K562 (cell line): ENCODE measurements at regions not wholly inside any gene's neighbourhood (a gene's known extent, or its start where the extent isn't known, plus 50 kb on each side); places are given as distances from the start of the nearest gene placed in this dataset.
A peak's percentile ranks its signal among the peaks of the same experiment; 100 is the strongest.

Source experiments
- ATAC-seq: fragments of 200-7000 bp; cut with Tn5 transposase; 3 replicates; pipeline ENCODE4 v1.9.1; 2020; ENCODE audit warnings: moderate library complexity
- BruUV-seq: library from RNA; stranded (reverse); fragments of 400-500 nt; replicated peaks from 2 replicates; lab custom pipeline; 2021; lab: Mats Ljungman, UMichigan
- CTCF ChIA-PET: fragments of 300-600 bp; formaldehyde crosslinking; extraction: SDS; loops from one replicate; lab custom pipeline; 2021; ENCODE audit warnings: low intra/inter-chr PET ratio; lab: Yijun Ruan, JAX
- POLR2A ChIA-PET: fragments of 300-600, 350-650 bp; sonication (Branson Sonifier 250); formaldehyde crosslinking; extraction: SDS; loops from one replicate; lab custom pipeline; 2021; ENCODE audit warnings: antibody characterized with exemption, inconsistent platforms; lab: Yijun Ruan, JAX
- DNase-seq, 4 experiments: peaks; one replicate each; pipeline versions ENCODE4 v3.0.0 to v3.0.0-alpha.2; 2011 to 2018; ENCODE audit warnings: low spot score in 3 of 4, mixed read lengths in 3 of 4; ENCODE audit errors: extremely low read depth in 1 of 4
- FAIRE-seq: peaks from 2 replicates; lab custom pipeline; 2011; peaks lifted over from hg19 to GRCh38; lab: Jason Lieb, UNC
- H2AFZ ChIP-seq: 2 replicates; pipeline ENCODE4 v1.6.0; 2011; ENCODE audit warnings: low read depth, low read length, control low read depth, inconsistent platforms
- H3K27ac ChIP-seq: fragments of 200-600 bp; 3 replicates; pipeline ENCODE4 v1.8.0; 2011; ENCODE audit warnings: low read depth, mild to moderate bottlenecking, control low read depth, inconsistent platforms, low read length, moderate library complexity, mixed read lengths; ENCODE audit errors: extremely low read depth
- H3K27me3 ChIP-seq, 2 experiments: fragments of 300-600 bp in 1 of 2; 2 replicates in 1 of 2; 3 replicates in 1 of 2; pipeline versions ENCODE4 v1.6.0 to v1.8.0; 2011; ENCODE audit warnings: inconsistent platforms in 2 of 2, low read length in 2 of 2, mild to moderate bottlenecking in 1 of 2, mixed read lengths in 1 of 2, moderate library complexity in 1 of 2; ENCODE audit not compliant: control insufficient read depth in 2 of 2, insufficient read depth in 2 of 2
- H3K36me3 ChIP-seq: fragments of 300-600 bp; 3 replicates; pipeline ENCODE4 v1.8.0; 2011; ENCODE audit warnings: mild to moderate bottlenecking, low read length, inconsistent platforms; ENCODE audit not compliant: control insufficient read depth, insufficient read depth
- H3K4me1 ChIP-seq, 2 experiments: fragments of 200-600 bp in 1 of 2; replicated peaks in 1 of 2; 2 replicates in 1 of 2; 3 replicates in 1 of 2; pipeline versions ENCODE4 v1.5.1 to v1.8.0; 2011; ENCODE audit warnings: inconsistent platforms in 2 of 2, low read length in 2 of 2, mild to moderate bottlenecking in 1 of 2, mixed read lengths in 1 of 2, moderate library complexity in 1 of 2; ENCODE audit not compliant: control insufficient read depth in 2 of 2, insufficient read depth in 2 of 2
- H3K4me2 ChIP-seq: 2 replicates; pipeline ENCODE4 v1.6.1; 2011; ENCODE audit warnings: low read length, control low read depth, inconsistent platforms, mixed read lengths; ENCODE audit not compliant: insufficient read depth
- H3K4me3 ChIP-seq: fragments of 200-600 bp; sonication (generic), shearing (Covaris generic); 2 replicates; pipeline ENCODE4 v1.5.1; 2016; ENCODE audit warnings: control low read depth, inconsistent platforms
- H3K79me2 ChIP-seq: fragments of 200-600 bp; 3 replicates; pipeline ENCODE4 v1.8.0; 2011; ENCODE audit warnings: low read length, inconsistent platforms; ENCODE audit not compliant: control insufficient read depth, insufficient read depth
- H3K9ac ChIP-seq, 2 experiments: 2 replicates each; pipeline versions ENCODE4 v1.6.0 to v1.6.1; 2011; ENCODE audit warnings: low read depth in 2 of 2, low read length in 2 of 2, control low read depth in 1 of 2, inconsistent platforms in 1 of 2, mild to moderate bottlenecking in 1 of 2, mixed read lengths in 1 of 2; ENCODE audit not compliant: insufficient read depth in 1 of 2
- H3K9me1 ChIP-seq: one replicate; pipeline ENCODE4 v1.6.0; 2011; ENCODE audit warnings: inconsistent platforms, mild to moderate bottlenecking, low read length, moderate library complexity; ENCODE audit not compliant: control insufficient read depth, insufficient read depth
- H3K9me3 ChIP-seq: replicated peaks from 2 replicates; pipeline ENCODE4 v1.5.1; 2011; ENCODE audit warnings: low read depth, low read length, inconsistent platforms; ENCODE audit not compliant: control insufficient read depth, insufficient read depth
- H4K20me1 ChIP-seq: replicated peaks from 2 replicates; pipeline ENCODE4 v1.6.1; 2011; ENCODE audit warnings: low read length, inconsistent platforms, mixed read lengths; ENCODE audit not compliant: control insufficient read depth, insufficient read depth
- CEBPB ChIP-seq: fragments of 450-650 bp; IDR thresholded peaks from 2 replicates; pipeline ENCODE4 v1.6.1; 2016; ENCODE audit warnings: missing genetic modification characterization, missing compliant biosample characterization
- HMG20A ChIP-seq: fragments of 450-650 bp; formaldehyde crosslinking; conservative IDR thresholded peaks from 2 replicates; pipeline ENCODE4 v1.4.0; 2020; ENCODE audit warnings: mild to moderate bottlenecking, mixed read lengths
- PHF20 ChIP-seq: fragments of 450-650 bp; IDR thresholded peaks from 2 replicates; pipeline ENCODE4 v1.6.1; 2018; ENCODE audit not compliant: partially characterized antibody
- POLR2B ChIP-seq: fragments of 450-650 bp; IDR thresholded peaks from 2 replicates; pipeline ENCODE4 v1.6.1; 2018; ENCODE audit warnings: low read depth; ENCODE audit not compliant: partially characterized antibody
- WGBS: fragments of 100-300 bp; shearing (Covaris generic); methylation state at CpG from one replicate; pipeline ENCODE4 v1.1.6; 2016; ENCODE audit warnings: low coverage, mixed read lengths; ENCODE audit not compliant: insufficient coverage; ENCODE audit errors: missing lambda C conversion rate; 5-methylcytosine and 5-hydroxymethylcytosine counted together
- in situ Hi-C: fragments of 300-500 bp; cut with MboI; formaldehyde crosslinking; loops from 4 replicates; pipeline ENCODE4 v1.15.0; 2018; ENCODE audit warnings: inconsistent platforms, mixed read lengths
- intact Hi-C: fragments of 100-400 bp; cut with micrococcal nuclease; formaldehyde crosslinking; loops from 2 replicates; pipeline ENCODE4 v1.14.2; 2022
- TF ChIP-seq, protein P1 (sequence below): fragments of 450-650 bp; IDR thresholded peaks from 2 replicates; pipeline ENCODE4 v1.6.1; 2016

DNA sequence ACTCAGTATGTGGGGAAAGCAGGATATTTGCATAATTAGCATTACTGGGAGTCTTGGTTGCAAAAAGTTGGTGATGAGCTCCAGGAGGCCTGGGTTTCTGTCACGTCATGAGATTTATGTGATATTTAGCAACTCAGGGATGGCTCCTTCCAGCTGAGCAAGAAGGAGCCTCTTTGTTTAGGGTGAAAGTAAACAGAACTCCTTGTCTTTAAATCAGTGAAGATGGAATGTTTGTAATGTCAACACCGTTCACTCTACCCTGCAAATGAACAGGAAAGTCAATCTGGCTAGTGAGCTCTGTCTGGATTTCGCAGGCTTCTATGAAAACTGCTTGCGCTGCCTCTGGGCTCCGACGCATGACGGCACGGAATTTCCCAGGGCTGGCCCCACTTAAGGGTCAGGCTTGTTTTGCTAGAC, 86.9 kb downstream of the PXDC1 start (continued):
- TF ChIP-seq, protein P1, sequence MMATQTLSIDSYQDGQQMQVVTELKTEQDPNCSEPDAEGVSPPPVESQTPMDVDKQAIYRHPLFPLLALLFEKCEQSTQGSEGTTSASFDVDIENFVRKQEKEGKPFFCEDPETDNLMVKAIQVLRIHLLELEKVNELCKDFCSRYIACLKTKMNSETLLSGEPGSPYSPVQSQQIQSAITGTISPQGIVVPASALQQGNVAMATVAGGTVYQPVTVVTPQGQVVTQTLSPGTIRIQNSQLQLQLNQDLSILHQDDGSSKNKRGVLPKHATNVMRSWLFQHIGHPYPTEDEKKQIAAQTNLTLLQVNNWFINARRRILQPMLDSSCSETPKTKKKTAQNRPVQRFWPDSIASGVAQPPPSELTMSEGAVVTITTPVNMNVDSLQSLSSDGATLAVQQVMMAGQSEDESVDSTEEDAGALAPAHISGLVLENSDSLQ: peak; percentile 32; the same call in 1 of the 2 replicates
- peak; percentile 42; the same call in 1 of the 2 replicates for TF ChIP-seq CEBPB

DNA sequence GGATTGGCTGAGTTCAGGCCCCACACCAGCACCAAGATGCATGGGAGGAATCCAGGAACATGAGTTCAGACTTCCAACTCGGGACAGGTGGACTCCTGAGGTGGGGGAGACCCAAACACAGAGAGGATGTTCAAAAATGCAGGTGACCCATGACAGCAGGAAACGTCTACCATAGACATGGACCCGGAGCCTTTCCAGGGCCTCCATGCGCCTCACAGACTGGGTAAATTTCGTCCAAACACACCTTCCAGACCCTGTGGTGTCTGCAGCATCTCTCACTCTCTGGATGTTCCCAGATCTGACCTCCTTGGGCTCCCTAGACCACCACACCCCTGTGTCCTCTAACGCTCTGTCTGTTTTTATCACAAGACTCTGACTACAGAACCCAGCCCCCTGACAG, 87.7 kb downstream of the PXDC1 start:
- Histone ChIP-seq H3K36me3 (no peaks in the 10 kb centered on the region), H3K27ac (no peak overlapping the region), H4K20me1 (no peaks in the 10 kb centered on the region; the same call in 1 of the 2 replicates), H3K4me1 (no peaks in the 10 kb centered on the region), H3K79me2 (no peaks in the 10 kb centered on the region), H3K9ac (no peak overlapping the region), H3K9me1 (no peaks in the 10 kb centered on the region), H3K4me2 (no peak overlapping the region), H3K9me3 (no peaks in the 10 kb centered on the region), H3K27me3 (peaks cover 49 to 65% of the 10 kb centered on the region in 2 experiments), H3K4me3 (no peak overlapping the region), H2AFZ (no peak overlapping the region)
- FAIRE-seq (no peak), ATAC-seq (no peak), DNase-seq (no peak)
- 3% methylated on average over 6 of the region's 6 CpGs for WGBS
- CTCF ChIA-PET: no interaction called here
- intact Hi-C loops: no loop called here
- TF ChIP-seq HMG20A (CRISPR knock-in tag) (no peak), POLR2B (no peak), PHF20 (no peak)
- BruUV-seq: no TSS peak
- in situ Hi-C loops: no loop called here
- POLR2A ChIA-PET: no interaction called here
